ENCODE measurements at regions not wholly inside any gene's neighbourhood (a gene's known extent, or its start where the extent isn't known, plus 50 kb on each side); places are given as distances from the start of the nearest gene placed in this dataset.
A peak's percentile ranks its signal among the peaks of the same experiment; 100 is the strongest.
"Not testable (repeated sequence)": the region's sequence is repeated elsewhere in the genome, so short reads cannot be mapped to it uniquely, and the experiment has no call there.

- Histone ChIP-seq H3K4me1 (ENCODE audit: insufficient read depth, low read length) (no peaks in the 10 kb centered on the region), H3K9me3 (ENCODE audit: low read length) (no peaks in the 10 kb centered on the region), H3K27me3 (ENCODE audit: low read length) (no peaks in the 10 kb centered on the region), H3F3A (ENCODE audit: low read length, unreplicated experiment) (no peaks in the 10 kb centered on the region), H3K4me2 (ENCODE audit: low read length) (no peak overlapping the region), H3K4me3 (ENCODE audit: low read length) (no peak overlapping the region), H3K27ac (ENCODE audit: low read length) (no peak overlapping the region), H3K9ac (ENCODE audit: low read length) (no peak overlapping the region), H4K20me1 (ENCODE audit: low read length) (no peaks in the 10 kb centered on the region), H3K79me2 (ENCODE audit: low read length) (no peaks in the 10 kb centered on the region), H3K36me3 (ENCODE audit: low read depth, low read length) (no peaks in the 10 kb centered on the region), H2AFZ (ENCODE audit: low read length) (no peak overlapping the region), H3K9me2 (replicated peaks; ENCODE audit: low read length) (no peaks in the 10 kb centered on the region)
- no TSS peak for BruUV-seq (replicated peaks)
- ATAC-seq (no peak), DNase-seq (no peak)
- CTCF ChIA-PET: no interaction called here
- POLR2A ChIA-PET (ENCODE audit: unreplicated experiment): no interaction called here
- TF ChIP-seq EZH2 (IDR thresholded peaks at IDR 0.05; ENCODE audit: low read length, unreplicated experiment): no peak
- no peak for TF ChIP-seq EZH2phosphoT487 (IDR thresholded peaks at IDR 0.05; ENCODE audit: borderline replicate concordance, low read length)
- intact Hi-C loops (cut with micrococcal nuclease): no loop called here
Measured at GRCh38 chr18:51355841-51356240, 158.4 kb upstream of the MEX3C start.

- H2AFZ ChIP-seq (ENCODE audit: low read length); ATAC-seq; H3K4me3 ChIP-seq (ENCODE audit: low read length); H3K4me1 ChIP-seq (ENCODE audit: insufficient read depth, low read length); H3K9me3 ChIP-seq (ENCODE audit: low read length); intact Hi-C loops (cut with micrococcal nuclease); CTCF ChIA-PET; H3K9me2 ChIP-seq (replicated peaks; ENCODE audit: low read length); H3K36me3 ChIP-seq (ENCODE audit: low read depth, low read length); POLR2A ChIA-PET (ENCODE audit: unreplicated experiment); H3K27me3 ChIP-seq (ENCODE audit: low read length); BruUV-seq (replicated peaks); H3K9ac ChIP-seq (ENCODE audit: low read length); DNase-seq; H3K27ac ChIP-seq (ENCODE audit: low read length); H4K20me1 ChIP-seq (ENCODE audit: low read length); H3K4me2 ChIP-seq (ENCODE audit: low read length); H3F3A ChIP-seq (ENCODE audit: low read length, unreplicated experiment); H3K79me2 ChIP-seq (ENCODE audit: low read length): not testable (repeated sequence)
Measured at GRCh38 chr18:51360301-51360700, 162.8 kb upstream of the MEX3C start.

- Histone ChIP-seq H3K9me3 (ENCODE audit: low read length) (no peaks in the 10 kb centered on the region), H3K9ac (ENCODE audit: low read length) (no peak overlapping the region), H2AFZ (ENCODE audit: low read length) (no peak overlapping the region), H3K27me3 (ENCODE audit: low read length) (no peaks in the 10 kb centered on the region), H4K20me1 (ENCODE audit: low read length) (no peaks in the 10 kb centered on the region), H3K4me2 (ENCODE audit: low read length) (no peak overlapping the region), H3K36me3 (ENCODE audit: low read depth, low read length) (no peaks in the 10 kb centered on the region), H3K9me2 (replicated peaks; ENCODE audit: low read length) (no peaks in the 10 kb centered on the region), H3F3A (ENCODE audit: low read length, unreplicated experiment) (no peaks in the 10 kb centered on the region), H3K4me1 (ENCODE audit: insufficient read depth, low read length) (no peaks in the 10 kb centered on the region), H3K79me2 (ENCODE audit: low read length) (no peaks in the 10 kb centered on the region), H3K27ac (ENCODE audit: low read length) (no peak overlapping the region), H3K4me3 (ENCODE audit: low read length) (no peak overlapping the region)
- no peak for TF ChIP-seq EZH2phosphoT487 (IDR thresholded peaks at IDR 0.05; ENCODE audit: borderline replicate concordance, low read length)
- TF ChIP-seq EZH2 (IDR thresholded peaks at IDR 0.05; ENCODE audit: low read length, unreplicated experiment): no peak
- no peak for TF ChIP-seq CTCF (conservative IDR thresholded peaks at IDR 0.05; ENCODE audit: low read depth, low read length)
- no peak for ATAC-seq
- peak; percentile 1 for DNase-seq
- no TSS peak for BruUV-seq (replicated peaks)
- ChIA-PET POLR2A (ENCODE audit: unreplicated experiment) (no interaction called here), CTCF (no interaction called here)
- intact Hi-C loops (cut with micrococcal nuclease): no loop called here
Measured at GRCh38 chr18:51361130-51361860, 163.8 kb upstream of the MEX3C start.

GRCh38 chr18:51363384-51363783 lies 165.9 kb upstream of the MEX3C start:
- no peaks in the 10 kb centered on the region for H4K20me1 ChIP-seq (ENCODE audit: low read length)
- ATAC-seq (no peak), DNase-seq (no peak)
- no peaks in the 10 kb centered on the region for H3K9me3 ChIP-seq (ENCODE audit: low read length)
- H3K36me3 ChIP-seq (ENCODE audit: low read depth, low read length): no peaks in the 10 kb centered on the region
- no peaks in the 10 kb centered on the region for H3K9me2 ChIP-seq (replicated peaks; ENCODE audit: low read length)
- TF ChIP-seq EZH2 (IDR thresholded peaks at IDR 0.05; ENCODE audit: low read length, unreplicated experiment) (no peak), EZH2phosphoT487 (IDR thresholded peaks at IDR 0.05; ENCODE audit: borderline replicate concordance, low read length) (no peak), CTCF (conservative IDR thresholded peaks at IDR 0.05; ENCODE audit: low read depth, low read length) (no peak)
- BruUV-seq (replicated peaks): no TSS peak
- no peaks in the 10 kb centered on the region for H3K27me3 ChIP-seq (ENCODE audit: low read length)
- CTCF ChIA-PET: no interaction called here
- H3K79me2 ChIP-seq (ENCODE audit: low read length): no peaks in the 10 kb centered on the region
- POLR2A ChIA-PET (ENCODE audit: unreplicated experiment): no interaction called here
- H3K4me3 ChIP-seq (ENCODE audit: low read length): no peak overlapping the region
- H3K27ac ChIP-seq (ENCODE audit: low read length): no peak overlapping the region
- no peak overlapping the region for H3K9ac ChIP-seq (ENCODE audit: low read length)
- H3K4me1 ChIP-seq (ENCODE audit: insufficient read depth, low read length): no peaks in the 10 kb centered on the region
- H3K4me2 ChIP-seq (ENCODE audit: low read length): no peak overlapping the region
- intact Hi-C loops (cut with micrococcal nuclease): no loop called here
- H2AFZ ChIP-seq (ENCODE audit: low read length): no peak overlapping the region
- H3F3A ChIP-seq (ENCODE audit: low read length, unreplicated experiment): no peaks in the 10 kb centered on the region
